ENCODE measurements at regions not wholly inside any gene's neighbourhood (a gene's known extent, or its start where the extent isn't known, plus 50 kb on each side); places are given as distances from the start of the nearest gene placed in this dataset.

GRCh38 chr18:53715243-53715853 is 509.1 kb downstream of the MBD2 start:
- TF ChIP-seq EP300 (IDR thresholded peaks at IDR 0.05) (no peak), CTCF (IDR thresholded peaks at IDR 0.05) (no peak), POLR2AphosphoS5 (IDR thresholded peaks at IDR 0.05) (no peak)
